SK-N-MC (cell line): ENCODE measurements at regions not wholly inside any gene's neighbourhood (a gene's known extent, or its start where the extent isn't known, plus 50 kb on each side); places are given as distances from the start of the nearest gene placed in this dataset.

Experiments
- EZH2 ChIP-seq: fragments of 200-600 bp; sonication (generic); IDR thresholded peaks from one replicate; pipeline ENCODE4 v1.6.1; 2017; ENCODE audit warnings: antibody characterized with exemption
- FOXP2 ChIP-seq: optimal IDR thresholded peaks from 2 replicates; pipeline ENCODE3; 2011; ENCODE audit warnings: mild to moderate bottlenecking, moderate library complexity; ENCODE audit not compliant: insufficient read depth; ENCODE audit errors: extremely low read length, control extremely low read depth
- POLR2AphosphoS5 ChIP-seq: IDR thresholded peaks from 2 replicates; pipeline ENCODE4 v1.6.1; 2012; ENCODE audit warnings: mild to moderate bottlenecking, low read depth, low read length, borderline replicate concordance

- TF ChIP-seq EZH2 = no peak
- TF ChIP-seq POLR2AphosphoS5 = no peak
- no peak for TF ChIP-seq FOXP2
Observed at GRCh38 chr4:152032722-152033131, 271.9 kb upstream of the GATB start.
